T-helper 2 cell treated with Interferon-gamma antibody and Interleukin-4, amounts not matched to agents 5 μg/mL and 100 μg/mL, for 36 hours (primary cell): ENCODE measurements at regions not wholly inside any gene's neighbourhood (a gene's known extent, or its start where the extent isn't known, plus 50 kb on each side); places are given as distances from the start of the nearest gene placed in this dataset.

Source experiments
- DNase-seq: peaks from one replicate; pipeline ENCODE4 v3.0.0; 2021; ENCODE audit warnings: low spot score
- H3K27ac Mint-ChIP-seq: one replicate; pipeline ENCODE4 v1.8.0; 2021; ENCODE audit warnings: mild to moderate bottlenecking, mixed read lengths
- H3K27me3 Mint-ChIP-seq: one replicate; pipeline ENCODE4 v1.8.0; 2021; ENCODE audit warnings: low read depth, mixed read lengths
- H3K36me3 Mint-ChIP-seq: one replicate; pipeline ENCODE4 v1.8.0; 2021; ENCODE audit warnings: low read depth, mixed read lengths
- H3K4me1 Mint-ChIP-seq: one replicate; pipeline ENCODE4 v1.8.0; 2021; ENCODE audit warnings: low read depth, mixed read lengths
- H3K4me3 Mint-ChIP-seq: one replicate; pipeline ENCODE4 v1.8.0; 2022; ENCODE audit warnings: mild to moderate bottlenecking, moderate library complexity, mixed read lengths
- H3K9me3 Mint-ChIP-seq: one replicate; pipeline ENCODE4 v1.8.0; 2021; ENCODE audit warnings: mixed read lengths

GRCh38 chr4:30450474-30450873 is 269.7 kb upstream of the PCDH7 start:
- no peak for DNase-seq
- Mint-ChIP-seq H3K9me3 (peaks cover 35% of the 10 kb centered on the region), H3K4me3 (no peak overlapping the region), H3K27ac (no peak overlapping the region), H3K4me1 (no peaks in the 10 kb centered on the region), H3K27me3 (no peaks in the 10 kb centered on the region), H3K36me3 (no peaks in the 10 kb centered on the region)

- Mint-ChIP-seq H3K9me3 (peaks cover 34% of the 10 kb centered on the region), H3K4me1 (no peaks in the 10 kb centered on the region), H3K27me3 (no peaks in the 10 kb centered on the region), H3K4me3 (no peak overlapping the region), H3K36me3 (no peaks in the 10 kb centered on the region), H3K27ac (no peak overlapping the region)
- DNase-seq: no peak
Observed at GRCh38 chr4:30454504-30454903, 265.7 kb upstream of the PCDH7 start.

GRCh38 chr4:30456716-30457115 is 263.5 kb upstream of the PCDH7 start:
- H3K9me3 Mint-ChIP-seq: peaks cover 46% of the 10 kb centered on the region
- H3K36me3 Mint-ChIP-seq: no peaks in the 10 kb centered on the region
- DNase-seq: no peak
- H3K27ac Mint-ChIP-seq: no peak overlapping the region
- H3K4me1 Mint-ChIP-seq: no peaks in the 10 kb centered on the region
- H3K27me3 Mint-ChIP-seq: no peaks in the 10 kb centered on the region
- H3K4me3 Mint-ChIP-seq: no peak overlapping the region

- H3K27ac Mint-ChIP-seq: no peak overlapping the region
- H3K27me3 Mint-ChIP-seq: no peaks in the 10 kb centered on the region
- no peaks in the 10 kb centered on the region for H3K36me3 Mint-ChIP-seq
- no peaks in the 10 kb centered on the region for H3K4me1 Mint-ChIP-seq
- DNase-seq: no peak
- H3K9me3 Mint-ChIP-seq: peaks cover 48% of the 10 kb centered on the region
- no peak overlapping the region for H3K4me3 Mint-ChIP-seq
Observed at GRCh38 chr4:30460818-30461217, 259.4 kb upstream of the PCDH7 start.

GRCh38 chr4:30461218-30461617 is 259.0 kb upstream of the PCDH7 start:
- Mint-ChIP-seq H3K4me3 (no peak overlapping the region), H3K9me3 (peaks cover 51% of the 10 kb centered on the region), H3K27ac (no peak overlapping the region)

GRCh38 chr4:30462445-30463090 is 257.6 kb upstream of the PCDH7 start:
- Mint-ChIP-seq H3K36me3 (no peaks in the 10 kb centered on the region), H3K4me3 (no peak overlapping the region), H3K4me1 (no peaks in the 10 kb centered on the region), H3K9me3 (peaks cover 51% of the 10 kb centered on the region), H3K27ac (no peak overlapping the region), H3K27me3 (no peaks in the 10 kb centered on the region)
- no peak for DNase-seq

More at GRCh38 chr4:30461218-30461617, 259.0 kb upstream of the PCDH7 start:
- no peak for DNase-seq
- no peaks in the 10 kb centered on the region for H3K36me3 Mint-ChIP-seq
- H3K4me1 Mint-ChIP-seq: no peaks in the 10 kb centered on the region
- no peaks in the 10 kb centered on the region for H3K27me3 Mint-ChIP-seq

GRCh38 chr4:30471861-30472260 is 248.3 kb upstream of the PCDH7 start:
- no peaks in the 10 kb centered on the region for H3K27me3 Mint-ChIP-seq
- H3K4me3 Mint-ChIP-seq: no peak overlapping the region
- no peak for DNase-seq
- no peaks in the 10 kb centered on the region for H3K4me1 Mint-ChIP-seq
- no peak overlapping the region for H3K27ac Mint-ChIP-seq
- H3K9me3 Mint-ChIP-seq: peaks cover 6% of the 10 kb centered on the region
- H3K36me3 Mint-ChIP-seq: no peaks in the 10 kb centered on the region

- no peaks in the 10 kb centered on the region for H3K36me3 Mint-ChIP-seq
- DNase-seq: no peak
- no peak overlapping the region for H3K4me3 Mint-ChIP-seq
- no peaks in the 10 kb centered on the region for H3K27me3 Mint-ChIP-seq
- no peaks in the 10 kb centered on the region for H3K4me1 Mint-ChIP-seq
- H3K27ac Mint-ChIP-seq: no peak overlapping the region
- H3K9me3 Mint-ChIP-seq: peaks cover under 1% of the 10 kb centered on the region
Observed at GRCh38 chr4:30473225-30473624, 246.9 kb upstream of the PCDH7 start.

GRCh38 chr4:30495251-30495650 is 224.9 kb upstream of the PCDH7 start:
- H3K4me3 Mint-ChIP-seq: no peak overlapping the region
- H3K27me3 Mint-ChIP-seq: no peaks in the 10 kb centered on the region
- no peaks in the 10 kb centered on the region for H3K36me3 Mint-ChIP-seq
- H3K4me1 Mint-ChIP-seq: no peaks in the 10 kb centered on the region
- H3K9me3 Mint-ChIP-seq: peaks cover 33% of the 10 kb centered on the region
- DNase-seq: no peak
- no peak overlapping the region for H3K27ac Mint-ChIP-seq

GRCh38 chr4:30495651-30496310 is 224.4 kb upstream of the PCDH7 start:
- Mint-ChIP-seq H3K27me3 (no peaks in the 10 kb centered on the region), H3K36me3 (no peaks in the 10 kb centered on the region), H3K4me3 (no peak overlapping the region), H3K4me1 (no peaks in the 10 kb centered on the region), H3K9me3 (peaks cover 33% of the 10 kb centered on the region), H3K27ac (no peak overlapping the region)
- no peak for DNase-seq

- H3K9me3 Mint-ChIP-seq: peaks cover 14% of the 10 kb centered on the region
- no peak for DNase-seq
- H3K4me3 Mint-ChIP-seq: no peak overlapping the region
- H3K36me3 Mint-ChIP-seq: no peaks in the 10 kb centered on the region
- H3K27me3 Mint-ChIP-seq: no peaks in the 10 kb centered on the region
- no peak overlapping the region for H3K27ac Mint-ChIP-seq
- no peaks in the 10 kb centered on the region for H3K4me1 Mint-ChIP-seq
Observed at GRCh38 chr4:30511751-30512150, 208.4 kb upstream of the PCDH7 start.

- no peak for DNase-seq
- H3K27me3 Mint-ChIP-seq: no peaks in the 10 kb centered on the region
- no peaks in the 10 kb centered on the region for H3K4me1 Mint-ChIP-seq
- H3K27ac Mint-ChIP-seq: no peak overlapping the region
- H3K36me3 Mint-ChIP-seq: no peaks in the 10 kb centered on the region
- H3K4me3 Mint-ChIP-seq: no peak overlapping the region
- H3K9me3 Mint-ChIP-seq: peaks cover 38% of the 10 kb centered on the region
Observed at GRCh38 chr4:30518211-30518610, 202.0 kb upstream of the PCDH7 start.

- Mint-ChIP-seq H3K4me3 (no peak overlapping the region), H3K27me3 (no peaks in the 10 kb centered on the region), H3K27ac (no peak overlapping the region), H3K36me3 (no peaks in the 10 kb centered on the region), H3K9me3 (peaks cover 30% of the 10 kb centered on the region), H3K4me1 (no peaks in the 10 kb centered on the region)
- no peak for DNase-seq
Observed at GRCh38 chr4:30525662-30526315, 194.4 kb upstream of the PCDH7 start.

GRCh38 chr4:30535255-30535654 is 184.9 kb upstream of the PCDH7 start:
- Mint-ChIP-seq H3K36me3 (no peaks in the 10 kb centered on the region), H3K27me3 (no peaks in the 10 kb centered on the region), H3K4me1 (no peaks in the 10 kb centered on the region), H3K9me3 (peaks cover 47% of the 10 kb centered on the region), H3K4me3 (no peak overlapping the region), H3K27ac (no peak overlapping the region)
- no peak for DNase-seq
